ENCODE measurements at regions not wholly inside any gene's neighbourhood (a gene's known extent, or its start where the extent isn't known, plus 50 kb on each side); places are given as distances from the start of the nearest gene placed in this dataset.
"Not testable (repeated sequence)": the region's sequence is repeated elsewhere in the genome, so short reads cannot be mapped to it uniquely, and the experiment has no call there.

DNA sequence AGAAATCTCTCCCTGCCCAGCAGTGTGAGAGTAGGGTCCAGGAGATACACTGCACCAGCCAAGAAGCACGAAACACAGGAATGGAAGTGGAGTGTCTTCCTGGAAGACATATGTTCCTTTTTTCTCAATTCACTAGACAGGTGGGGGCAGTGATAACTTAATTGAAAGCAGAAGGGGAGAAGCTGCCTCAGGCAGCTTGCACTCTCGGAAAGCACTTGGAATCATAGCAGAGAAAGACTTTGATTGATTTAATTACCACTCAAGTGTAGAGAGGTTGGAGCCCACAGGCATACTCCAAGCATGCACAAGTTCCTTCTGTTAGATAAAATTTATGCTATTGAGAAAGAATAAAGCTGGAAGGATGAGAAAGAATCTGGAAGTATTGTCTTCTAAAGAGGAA, 249.4 kb downstream of the SLITRK6 start:
- Mint-ChIP-seq H3K36me3 (no peaks in the 10 kb centered on the region), H3K27me3 (no peaks in the 10 kb centered on the region), H3K9me3 (peaks cover 13% of the 10 kb centered on the region), H3K27ac (no peak overlapping the region), H3K4me1 (no peaks in the 10 kb centered on the region), H3K4me3 (no peak overlapping the region)
- ATAC-seq: no peak

GRCh38 chr13:85548845-85549244, 250.4 kb downstream of the SLITRK6 start:
- not testable (repeated sequence) for H3K4me1 Mint-ChIP-seq, H3K27ac Mint-ChIP-seq, H3K36me3 Mint-ChIP-seq, ATAC-seq, H3K27me3 Mint-ChIP-seq, H3K4me3 Mint-ChIP-seq
- peaks cover 13% of the 10 kb centered on the region for H3K9me3 Mint-ChIP-seq

DNA sequence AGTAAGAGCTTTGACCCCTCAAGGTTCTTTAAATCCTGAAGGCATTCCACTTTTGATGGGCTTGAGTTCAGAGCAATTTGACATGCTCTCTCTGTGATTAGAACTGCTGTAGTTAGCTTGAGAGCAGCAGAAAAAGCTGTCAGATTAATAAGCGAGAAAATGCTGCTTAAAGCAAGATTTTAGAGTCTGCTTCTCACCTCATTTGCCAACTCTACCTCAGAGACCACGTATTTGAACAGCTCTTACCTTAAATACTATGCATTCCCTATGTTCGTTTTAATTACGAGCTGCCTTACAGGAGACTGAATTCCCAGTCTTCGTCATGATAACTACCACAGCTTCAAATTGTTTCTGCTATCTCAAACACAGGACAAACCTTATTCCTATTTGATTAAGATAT, 253.4 kb downstream of the SLITRK6 start:
- H3K9me3 Mint-ChIP-seq: peaks cover 13% of the 10 kb centered on the region
- H3K36me3 Mint-ChIP-seq: no peaks in the 10 kb centered on the region
- H3K4me1 Mint-ChIP-seq: no peaks in the 10 kb centered on the region
- H3K27ac Mint-ChIP-seq: no peak overlapping the region
- no peak overlapping the region for H3K4me3 Mint-ChIP-seq
- ATAC-seq: no peak
- H3K27me3 Mint-ChIP-seq: no peaks in the 10 kb centered on the region

DNA sequence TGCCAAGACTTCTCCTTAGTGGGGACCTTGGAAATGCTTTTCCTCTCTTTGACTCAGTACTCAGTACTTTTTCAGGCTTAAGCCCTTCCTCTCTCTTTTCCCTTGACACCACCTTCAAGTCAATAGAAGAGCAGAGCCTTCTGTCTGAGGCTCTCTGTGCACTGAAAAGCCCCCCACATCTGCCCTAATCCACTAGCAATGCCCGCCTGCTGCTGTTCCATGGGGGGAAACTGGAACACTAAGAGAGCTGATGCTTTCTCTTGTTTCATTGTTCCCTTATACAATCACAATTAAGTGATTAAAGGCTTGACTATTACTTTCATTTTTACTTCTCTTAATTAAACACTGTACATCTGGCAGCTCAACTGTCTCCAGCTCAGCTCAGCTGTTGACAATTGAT, 254.5 kb downstream of the SLITRK6 start:
- Mint-ChIP-seq H3K27ac (no peak overlapping the region), H3K27me3 (no peaks in the 10 kb centered on the region), H3K36me3 (no peaks in the 10 kb centered on the region), H3K4me1 (no peaks in the 10 kb centered on the region), H3K9me3 (peaks cover 13% of the 10 kb centered on the region), H3K4me3 (no peak overlapping the region)
- ATAC-seq: no peak

- H3K27me3 Mint-ChIP-seq: no peaks in the 10 kb centered on the region
- H3K4me3 Mint-ChIP-seq: no peak overlapping the region
- no peak for ATAC-seq
- no peaks in the 10 kb centered on the region for H3K36me3 Mint-ChIP-seq
- no peaks in the 10 kb centered on the region for H3K4me1 Mint-ChIP-seq
- no peak overlapping the region for H3K27ac Mint-ChIP-seq
- peaks cover 14% of the 10 kb centered on the region for H3K9me3 Mint-ChIP-seq
Observed at GRCh38 chr13:85543144-85543543, 256.1 kb downstream of the SLITRK6 start.

DNA sequence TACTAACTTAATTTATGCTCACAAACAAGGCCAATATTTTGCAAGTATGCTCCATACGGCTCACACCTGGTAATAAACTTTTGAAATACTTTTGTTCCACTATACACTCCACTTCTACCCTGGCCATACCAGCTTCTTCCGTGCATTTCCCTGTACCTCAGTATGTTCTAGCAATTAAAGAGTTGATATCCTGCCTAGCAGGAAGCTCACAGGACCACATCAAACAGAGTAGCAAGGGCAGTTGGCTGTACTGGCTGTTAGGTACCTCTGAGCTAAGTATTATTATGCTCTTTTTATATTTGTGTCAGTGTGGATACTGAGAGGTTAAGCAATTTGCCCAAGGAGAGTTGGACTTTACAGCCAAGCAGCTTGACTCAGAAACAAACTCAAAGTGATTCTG, 257.7 kb downstream of the SLITRK6 start:
- no peak overlapping the region for H3K4me3 Mint-ChIP-seq
- H3K27me3 Mint-ChIP-seq: no peaks in the 10 kb centered on the region
- H3K36me3 Mint-ChIP-seq: no peaks in the 10 kb centered on the region
- ATAC-seq: no peak
- no peak overlapping the region for H3K27ac Mint-ChIP-seq
- H3K4me1 Mint-ChIP-seq: no peaks in the 10 kb centered on the region
- H3K9me3 Mint-ChIP-seq: peaks cover 6% of the 10 kb centered on the region

DNA sequence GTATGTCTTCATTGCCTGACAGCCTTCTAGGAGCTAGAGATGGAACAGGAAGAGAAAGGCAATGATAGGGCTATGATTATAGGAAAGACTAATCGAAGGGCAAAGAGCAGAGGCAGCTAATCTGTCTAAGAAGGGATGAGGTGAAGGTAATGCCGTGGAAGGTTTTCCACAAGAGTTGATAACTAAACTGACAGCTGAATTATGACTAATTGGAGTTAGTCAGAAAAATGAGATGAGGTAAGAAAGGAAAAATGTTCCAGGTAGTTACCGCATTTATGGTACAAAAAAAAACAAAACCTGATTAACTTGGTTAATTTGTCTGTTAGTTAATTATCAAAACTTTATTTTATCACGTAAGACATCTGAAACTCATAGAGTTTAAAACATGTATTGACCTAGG, 260.3 kb downstream of the SLITRK6 start:
- no peaks in the 10 kb centered on the region for H3K27me3 Mint-ChIP-seq
- H3K4me3 Mint-ChIP-seq: no peak overlapping the region
- no peak overlapping the region for H3K27ac Mint-ChIP-seq
- H3K36me3 Mint-ChIP-seq: no peaks in the 10 kb centered on the region
- peaks cover 6% of the 10 kb centered on the region for H3K9me3 Mint-ChIP-seq
- H3K4me1 Mint-ChIP-seq: no peaks in the 10 kb centered on the region
- no peak for ATAC-seq

DNA sequence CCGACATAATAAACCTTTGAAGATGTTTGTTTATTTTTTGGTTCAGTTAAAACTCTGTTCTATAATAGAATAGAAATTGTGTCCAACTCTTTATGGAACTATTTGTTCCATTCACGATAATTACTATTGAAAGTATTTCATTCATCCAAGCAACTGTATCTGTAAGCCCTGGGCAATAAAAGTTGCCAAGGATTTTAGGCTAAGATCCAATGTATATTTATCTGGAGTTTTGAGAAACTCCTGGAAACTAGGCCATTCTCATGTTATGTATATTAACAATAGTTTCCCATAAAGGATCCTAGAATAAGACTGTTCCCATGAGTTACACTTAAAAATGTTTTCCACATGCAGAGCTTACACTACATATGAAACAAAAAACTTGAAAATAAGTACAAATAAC, 261.6 kb downstream of the SLITRK6 start:
- ATAC-seq: no peak
- H3K4me3 Mint-ChIP-seq: no peak overlapping the region
- H3K36me3 Mint-ChIP-seq: no peaks in the 10 kb centered on the region
- no peak overlapping the region for H3K27ac Mint-ChIP-seq
- H3K27me3 Mint-ChIP-seq: no peaks in the 10 kb centered on the region
- H3K9me3 Mint-ChIP-seq: peaks cover 6% of the 10 kb centered on the region
- no peaks in the 10 kb centered on the region for H3K4me1 Mint-ChIP-seq

GRCh38 chr13:85536706-85537105, 262.5 kb downstream of the SLITRK6 start:
- Mint-ChIP-seq H3K27me3 (no peaks in the 10 kb centered on the region), H3K4me1 (no peaks in the 10 kb centered on the region), H3K36me3 (no peaks in the 10 kb centered on the region), H3K4me3 (no peak overlapping the region), H3K27ac (no peak overlapping the region), H3K9me3 (peaks cover 6% of the 10 kb centered on the region)
- no peak for ATAC-seq

- H3K27ac Mint-ChIP-seq: no peak overlapping the region
- no peak overlapping the region for H3K4me3 Mint-ChIP-seq
- no peaks in the 10 kb centered on the region for H3K27me3 Mint-ChIP-seq
- H3K9me3 Mint-ChIP-seq: peaks cover 6% of the 10 kb centered on the region
- no peaks in the 10 kb centered on the region for H3K36me3 Mint-ChIP-seq
- no peaks in the 10 kb centered on the region for H3K4me1 Mint-ChIP-seq
- no peak for ATAC-seq
Observed at GRCh38 chr13:85535316-85536084, 263.7 kb downstream of the SLITRK6 start.

GRCh38 chr13:85533911-85534310, 265.3 kb downstream of the SLITRK6 start:
- Mint-ChIP-seq H3K36me3 (no peaks in the 10 kb centered on the region), H3K27me3 (no peaks in the 10 kb centered on the region), H3K4me1 (no peaks in the 10 kb centered on the region), H3K9me3 (peaks cover 5% of the 10 kb centered on the region), H3K27ac (no peak overlapping the region), H3K4me3 (no peak overlapping the region)
- ATAC-seq: no peak

GRCh38 chr13:85529218-85529594, 270.0 kb downstream of the SLITRK6 start:
- no peaks in the 10 kb centered on the region for H3K9me3 Mint-ChIP-seq
- ATAC-seq: no peak
- no peak overlapping the region for H3K27ac Mint-ChIP-seq
- H3K4me3 Mint-ChIP-seq: no peak overlapping the region
- no peaks in the 10 kb centered on the region for H3K36me3 Mint-ChIP-seq
- no peaks in the 10 kb centered on the region for H3K4me1 Mint-ChIP-seq
- H3K27me3 Mint-ChIP-seq: no peaks in the 10 kb centered on the region

GRCh38 chr13:85528491-85529217, 270.6 kb downstream of the SLITRK6 start:
- ATAC-seq: no peak
- Mint-ChIP-seq H3K4me1 (no peaks in the 10 kb centered on the region), H3K9me3 (no peaks in the 10 kb centered on the region), H3K27ac (no peak overlapping the region), H3K36me3 (no peaks in the 10 kb centered on the region), H3K4me3 (no peak overlapping the region), H3K27me3 (no peaks in the 10 kb centered on the region)

DNA sequence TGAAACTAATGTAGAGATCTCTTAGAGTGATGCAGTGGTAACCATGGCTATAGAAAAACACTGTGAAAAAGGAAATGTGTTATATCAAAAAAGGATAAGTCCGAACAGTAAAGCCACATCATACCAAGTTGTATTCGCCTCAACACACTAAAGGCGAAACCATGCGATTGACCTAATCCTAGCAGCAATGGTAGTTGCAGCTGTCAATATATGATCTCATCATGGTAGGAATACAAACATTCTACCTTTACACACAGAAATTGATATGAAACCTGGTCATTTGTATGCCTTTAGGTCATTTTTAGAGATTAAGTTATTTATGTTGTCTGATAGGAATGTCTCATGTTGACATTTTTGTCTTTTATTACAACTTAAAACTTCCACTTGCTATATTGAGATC, 271.9 kb downstream of the SLITRK6 start:
- no peak overlapping the region for H3K4me3 Mint-ChIP-seq
- no peaks in the 10 kb centered on the region for H3K4me1 Mint-ChIP-seq
- H3K27me3 Mint-ChIP-seq: no peaks in the 10 kb centered on the region
- H3K9me3 Mint-ChIP-seq: no peaks in the 10 kb centered on the region
- no peak overlapping the region for H3K27ac Mint-ChIP-seq
- no peak for ATAC-seq
- H3K36me3 Mint-ChIP-seq: no peaks in the 10 kb centered on the region

DNA sequence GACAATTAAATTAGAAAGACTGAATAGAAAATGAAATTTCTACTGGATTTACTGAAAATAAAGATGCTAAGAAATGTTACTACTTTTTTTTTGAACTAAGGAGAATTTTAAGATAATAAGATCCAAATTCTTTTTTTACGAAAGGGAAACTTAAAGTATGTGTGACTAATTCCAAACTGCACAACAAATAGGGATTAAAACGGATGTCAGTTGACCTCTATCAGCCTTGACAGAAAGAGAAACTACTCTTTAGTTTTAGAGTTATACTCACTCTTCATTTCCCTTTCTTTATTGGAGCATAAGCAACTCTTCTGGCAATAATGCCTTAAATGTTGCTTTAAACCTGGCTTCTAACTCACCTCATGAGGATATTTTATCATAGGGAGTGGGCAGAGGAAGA, 273.8 kb downstream of the SLITRK6 start:
- Mint-ChIP-seq H3K4me3 (no peak overlapping the region), H3K27ac (no peak overlapping the region), H3K27me3 (no peaks in the 10 kb centered on the region), H3K9me3 (no peaks in the 10 kb centered on the region), H3K36me3 (no peaks in the 10 kb centered on the region), H3K4me1 (no peaks in the 10 kb centered on the region)
- no peak for ATAC-seq

DNA sequence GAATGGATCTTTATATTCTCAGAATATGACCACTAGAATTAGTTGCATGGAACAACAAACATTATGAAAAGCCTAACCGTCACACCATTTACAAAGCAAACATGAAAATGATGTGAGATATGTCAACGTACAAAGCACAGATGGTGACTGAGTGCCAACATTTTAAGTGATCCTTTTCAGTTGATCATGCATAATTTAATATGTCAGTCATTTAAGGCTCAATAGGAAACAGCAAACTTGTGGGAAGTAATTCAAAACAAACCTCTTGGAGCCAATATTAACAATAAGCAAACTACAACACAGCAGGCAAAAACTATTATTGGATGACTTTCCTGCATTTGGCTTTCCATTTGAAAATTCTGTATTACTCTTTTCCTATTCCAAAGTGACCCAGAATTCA, 277.6 kb downstream of the SLITRK6 start:
- Mint-ChIP-seq H3K4me3 (no peak overlapping the region), H3K27ac (no peak overlapping the region), H3K27me3 (no peaks in the 10 kb centered on the region), H3K36me3 (no peaks in the 10 kb centered on the region), H3K4me1 (no peaks in the 10 kb centered on the region), H3K9me3 (peaks cover 3% of the 10 kb centered on the region)
- no peak for ATAC-seq

Measured in stimulated activated memory B cell treated with anti-CD40 and anti-IgM and Interleukin-4, amounts not matched to agents 10 μg/mL and 1 μg/mL and 100 μg/mL, for 72 hours (primary cell).